WERI-Rb-1 (cell line): ENCODE measurements at regions not wholly inside any gene's neighbourhood (a gene's known extent, or its start where the extent isn't known, plus 50 kb on each side); places are given as distances from the start of the nearest gene placed in this dataset.

Experiments
- DNase-seq: peaks from one replicate; pipeline ENCODE4 v3.0.0-alpha.2; 2020
- H3K27ac ChIP-seq: fragments of 250-450 bp; sonication (Bioruptor Pico); 2 replicates; pipeline ENCODE4 v1.5.1; 2020; ENCODE audit warnings: mild to moderate bottlenecking, moderate library complexity
- H3K27me3 ChIP-seq: fragments of 250-450 bp; sonication (Bioruptor Pico); 2 replicates; pipeline ENCODE4 v1.5.1; 2021; ENCODE audit warnings: mild to moderate bottlenecking, low read depth, moderate library complexity; ENCODE audit not compliant: insufficient read depth, severe bottlenecking
- H3K36me3 ChIP-seq: fragments of 250-450 bp; sonication (Bioruptor Pico); 2 replicates; pipeline ENCODE4 v1.5.1; 2020; ENCODE audit warnings: mild to moderate bottlenecking, moderate library complexity
- H3K4me3 ChIP-seq: 2 replicates; pipeline ENCODE4 v1.5.1; 2011; ENCODE audit warnings: low read depth, mild to moderate bottlenecking, control low read depth, low read length
- H3K9me3 ChIP-seq: fragments of 250-450 bp; sonication (Bioruptor Pico); 2 replicates; pipeline ENCODE4 v1.5.1; 2021; ENCODE audit warnings: mild to moderate bottlenecking, moderate library complexity; ENCODE audit not compliant: severe bottlenecking
- CTCF ChIP-seq: IDR thresholded peaks from 2 replicates; pipeline ENCODE4 v1.5.1; 2011; ENCODE audit warnings: low read depth, mild to moderate bottlenecking, control low read depth, inconsistent platforms, low read length

GRCh38 chrX:140933874-140934655, 68.3 kb upstream of the SPANXB1 start:
- H3K9me3 ChIP-seq, result no peaks in the 10 kb centered on the region
- no peak for DNase-seq
- TF ChIP-seq CTCF, result no peak
- H3K27ac ChIP-seq, result no peak overlapping the region
- no peaks in the 10 kb centered on the region for H3K36me3 ChIP-seq
- H3K4me3 ChIP-seq, result no peak overlapping the region
- peaks cover 42% of the 10 kb centered on the region for H3K27me3 ChIP-seq

GRCh38 chrX:140943513-140943912, 58.9 kb upstream of the SPANXB1 start:
- Histone ChIP-seq H3K4me3 (no peak overlapping the region), H3K36me3 (no peaks in the 10 kb centered on the region)
- no peak for TF ChIP-seq CTCF

GRCh38 chrX:140944710-140945109, 57.7 kb upstream of the SPANXB1 start:
- DNase-seq, result no peak
- no peak overlapping the region for H3K27ac ChIP-seq
- H3K27me3 ChIP-seq, result peaks cover 13% of the 10 kb centered on the region
- H3K9me3 ChIP-seq, result no peaks in the 10 kb centered on the region
- no peaks in the 10 kb centered on the region for H3K36me3 ChIP-seq
- no peak overlapping the region for H3K4me3 ChIP-seq
- TF ChIP-seq CTCF, result no peak

More at GRCh38 chrX:140943513-140943912, 58.9 kb upstream of the SPANXB1 start:
- Histone ChIP-seq H3K27ac (no peak overlapping the region), H3K27me3 (peaks cover 8% of the 10 kb centered on the region), H3K9me3 (no peaks in the 10 kb centered on the region)
- DNase-seq, result no peak

GRCh38 chrX:140948827-140949226, 53.6 kb upstream of the SPANXB1 start:
- H3K27ac ChIP-seq, result no peak overlapping the region
- no peak for DNase-seq
- no peak overlapping the region for H3K4me3 ChIP-seq
- no peaks in the 10 kb centered on the region for H3K9me3 ChIP-seq
- TF ChIP-seq CTCF, result no peak
- peaks cover 16% of the 10 kb centered on the region for H3K27me3 ChIP-seq
- H3K36me3 ChIP-seq, result no peaks in the 10 kb centered on the region

GRCh38 chrX:140949233-140949632, 53.2 kb upstream of the SPANXB1 start:
- no peak for DNase-seq
- Histone ChIP-seq H3K27me3 (peaks cover 18% of the 10 kb centered on the region), H3K4me3 (no peak overlapping the region), H3K9me3 (no peaks in the 10 kb centered on the region), H3K27ac (no peak overlapping the region), H3K36me3 (no peaks in the 10 kb centered on the region)
- no peak for TF ChIP-seq CTCF
